ENCODE measurements at regions not wholly inside any gene's neighbourhood (a gene's known extent, or its start where the extent isn't known, plus 50 kb on each side); places are given as distances from the start of the nearest gene placed in this dataset.

GRCh38 chr3:146772211-146772743 lies 167.1 kb upstream of the PLSCR5 start:
- no peaks in the 10 kb centered on the region for H3K9me3 ChIP-seq (ENCODE audit: control insufficient read depth, low read length)
- no peak overlapping the region for H3K4me3 ChIP-seq (ENCODE audit: insufficient read depth, low read depth, low read length)
- no peaks in the 10 kb centered on the region for H3K36me3 ChIP-seq (ENCODE audit: control insufficient read depth, insufficient read depth, low read length)
- H3K27me3 ChIP-seq (ENCODE audit: control insufficient read depth, insufficient read depth, low read length, poor library complexity, severe bottlenecking) = no peaks in the 10 kb centered on the region
- WGBS, 2 experiments = 95 to 97% methylated on average over 34 of the region's 34 CpGs
- no peak overlapping the region for H3K27ac ChIP-seq (ENCODE audit: insufficient read depth, low read depth, low read length, poor library complexity, severe bottlenecking)
- H3K4me1 ChIP-seq (ENCODE audit: control insufficient read depth, insufficient read depth, low read length) = no peaks in the 10 kb centered on the region

- H3K4me3 ChIP-seq (ENCODE audit: insufficient read depth, low read depth, low read length) = no peak overlapping the region
- no peak overlapping the region for H3K27ac ChIP-seq (ENCODE audit: insufficient read depth, low read depth, low read length, poor library complexity, severe bottlenecking)
- H3K9me3 ChIP-seq (ENCODE audit: control insufficient read depth, low read length) = no peaks in the 10 kb centered on the region
- H3K36me3 ChIP-seq (ENCODE audit: control insufficient read depth, insufficient read depth, low read length) = no peaks in the 10 kb centered on the region
- H3K4me1 ChIP-seq (ENCODE audit: control insufficient read depth, insufficient read depth, low read length) = no peaks in the 10 kb centered on the region
- H3K27me3 ChIP-seq (ENCODE audit: control insufficient read depth, insufficient read depth, low read length, poor library complexity, severe bottlenecking) = no peaks in the 10 kb centered on the region
- WGBS, 2 experiments = 100% methylated on average over 1 of the region's 1 CpG; no CpG with 5 or more reads in 1 of the 2 experiments
Observed at GRCh38 chr3:146770881-146771280, 165.7 kb upstream of the PLSCR5 start.

- no peaks in the 10 kb centered on the region for H3K4me1 ChIP-seq (ENCODE audit: control insufficient read depth, insufficient read depth, low read length)
- H3K4me3 ChIP-seq (ENCODE audit: insufficient read depth, low read depth, low read length) = no peak overlapping the region
- 91 to 97% methylated on average over 1 to 2 of the region's 2 CpGs for WGBS, 2 experiments
Observed at GRCh38 chr3:146770301-146770700, 165.2 kb upstream of the PLSCR5 start.

GRCh38 chr3:146757759-146758158 lies 152.6 kb upstream of the PLSCR5 start:
- no peaks in the 10 kb centered on the region for H3K9me3 ChIP-seq (ENCODE audit: control insufficient read depth, low read length)
- no peak overlapping the region for H3K4me3 ChIP-seq (ENCODE audit: insufficient read depth, low read depth, low read length)
- no peak overlapping the region for H3K27ac ChIP-seq (ENCODE audit: insufficient read depth, low read depth, low read length, poor library complexity, severe bottlenecking)
- H3K36me3 ChIP-seq (ENCODE audit: control insufficient read depth, insufficient read depth, low read length) = no peaks in the 10 kb centered on the region
- no peaks in the 10 kb centered on the region for H3K27me3 ChIP-seq (ENCODE audit: control insufficient read depth, insufficient read depth, low read length, poor library complexity, severe bottlenecking)
- no peaks in the 10 kb centered on the region for H3K4me1 ChIP-seq (ENCODE audit: control insufficient read depth, insufficient read depth, low read length)
- WGBS, 2 experiments = 83% methylated on average over 1 of the region's 1 CpG; no CpG with 5 or more reads in 1 of the 2 experiments

More at GRCh38 chr3:146770301-146770700, 165.2 kb upstream of the PLSCR5 start:
- Histone ChIP-seq H3K27me3 (ENCODE audit: control insufficient read depth, insufficient read depth, low read length, poor library complexity, severe bottlenecking) (no peaks in the 10 kb centered on the region), H3K27ac (ENCODE audit: insufficient read depth, low read depth, low read length, poor library complexity, severe bottlenecking) (no peak overlapping the region), H3K36me3 (ENCODE audit: control insufficient read depth, insufficient read depth, low read length) (no peaks in the 10 kb centered on the region), H3K9me3 (ENCODE audit: control insufficient read depth, low read length) (no peaks in the 10 kb centered on the region)

- Histone ChIP-seq H3K9me3 (ENCODE audit: control insufficient read depth, low read length) (no peaks in the 10 kb centered on the region), H3K27me3 (ENCODE audit: control insufficient read depth, insufficient read depth, low read length, poor library complexity, severe bottlenecking) (no peaks in the 10 kb centered on the region), H3K36me3 (ENCODE audit: control insufficient read depth, insufficient read depth, low read length) (no peaks in the 10 kb centered on the region), H3K4me1 (ENCODE audit: control insufficient read depth, insufficient read depth, low read length) (no peaks in the 10 kb centered on the region), H3K27ac (ENCODE audit: insufficient read depth, low read depth, low read length, poor library complexity, severe bottlenecking) (no peak overlapping the region), H3K4me3 (ENCODE audit: insufficient read depth, low read depth, low read length) (no peak overlapping the region)
- 95 to 96% methylated on average over 2 of the region's 2 CpGs for WGBS, 2 experiments
Observed at GRCh38 chr3:146750196-146750595, 145.1 kb upstream of the PLSCR5 start.

- H3K36me3 ChIP-seq (ENCODE audit: control insufficient read depth, insufficient read depth, low read length) = no peaks in the 10 kb centered on the region
- no peak overlapping the region for H3K27ac ChIP-seq (ENCODE audit: insufficient read depth, low read depth, low read length, poor library complexity, severe bottlenecking)
- no peaks in the 10 kb centered on the region for H3K9me3 ChIP-seq (ENCODE audit: control insufficient read depth, low read length)
- H3K4me3 ChIP-seq (ENCODE audit: insufficient read depth, low read depth, low read length) = no peak overlapping the region
- H3K4me1 ChIP-seq (ENCODE audit: control insufficient read depth, insufficient read depth, low read length) = no peaks in the 10 kb centered on the region
- H3K27me3 ChIP-seq (ENCODE audit: control insufficient read depth, insufficient read depth, low read length, poor library complexity, severe bottlenecking) = no peaks in the 10 kb centered on the region
- 71 to 86% methylated on average over 2 to 4 of the region's 4 CpGs for WGBS, 2 experiments
Observed at GRCh38 chr3:146747928-146748327, 142.8 kb upstream of the PLSCR5 start.

GRCh38 chr3:146747051-146747450 lies 141.9 kb upstream of the PLSCR5 start:
- Histone ChIP-seq H3K9me3 (ENCODE audit: control insufficient read depth, low read length) (no peaks in the 10 kb centered on the region), H3K4me3 (ENCODE audit: insufficient read depth, low read depth, low read length) (no peak overlapping the region), H3K27ac (ENCODE audit: insufficient read depth, low read depth, low read length, poor library complexity, severe bottlenecking) (no peak overlapping the region)

GRCh38 chr3:146746190-146746589 lies 141.0 kb upstream of the PLSCR5 start:
- H3K4me3 ChIP-seq (ENCODE audit: insufficient read depth, low read depth, low read length) = no peak overlapping the region
- H3K4me1 ChIP-seq (ENCODE audit: control insufficient read depth, insufficient read depth, low read length) = no peaks in the 10 kb centered on the region
- no peak overlapping the region for H3K27ac ChIP-seq (ENCODE audit: insufficient read depth, low read depth, low read length, poor library complexity, severe bottlenecking)
- H3K36me3 ChIP-seq (ENCODE audit: control insufficient read depth, insufficient read depth, low read length) = no peaks in the 10 kb centered on the region
- H3K9me3 ChIP-seq (ENCODE audit: control insufficient read depth, low read length) = no peaks in the 10 kb centered on the region
- H3K27me3 ChIP-seq (ENCODE audit: control insufficient read depth, insufficient read depth, low read length, poor library complexity, severe bottlenecking) = no peaks in the 10 kb centered on the region

More at GRCh38 chr3:146747051-146747450, 141.9 kb upstream of the PLSCR5 start:
- H3K36me3 ChIP-seq (ENCODE audit: control insufficient read depth, insufficient read depth, low read length) = no peaks in the 10 kb centered on the region
- H3K4me1 ChIP-seq (ENCODE audit: control insufficient read depth, insufficient read depth, low read length) = no peaks in the 10 kb centered on the region
- H3K27me3 ChIP-seq (ENCODE audit: control insufficient read depth, insufficient read depth, low read length, poor library complexity, severe bottlenecking) = no peaks in the 10 kb centered on the region

GRCh38 chr3:146739203-146739671 lies 134.1 kb upstream of the PLSCR5 start:
- H3K27ac ChIP-seq (ENCODE audit: insufficient read depth, low read depth, low read length, poor library complexity, severe bottlenecking) = no peak overlapping the region
- H3K4me1 ChIP-seq (ENCODE audit: control insufficient read depth, insufficient read depth, low read length) = no peaks in the 10 kb centered on the region
- no peaks in the 10 kb centered on the region for H3K9me3 ChIP-seq (ENCODE audit: control insufficient read depth, low read length)
- H3K36me3 ChIP-seq (ENCODE audit: control insufficient read depth, insufficient read depth, low read length) = no peaks in the 10 kb centered on the region
- 86 to 92% methylated on average over 6 of the region's 6 CpGs for WGBS, 2 experiments
- H3K27me3 ChIP-seq (ENCODE audit: control insufficient read depth, insufficient read depth, low read length, poor library complexity, severe bottlenecking) = no peaks in the 10 kb centered on the region
- no peak overlapping the region for H3K4me3 ChIP-seq (ENCODE audit: insufficient read depth, low read depth, low read length)

GRCh38 chr3:146732325-146732724 lies 127.2 kb upstream of the PLSCR5 start:
- Histone ChIP-seq H3K36me3 (ENCODE audit: control insufficient read depth, insufficient read depth, low read length) (no peaks in the 10 kb centered on the region), H3K27me3 (ENCODE audit: control insufficient read depth, insufficient read depth, low read length, poor library complexity, severe bottlenecking) (no peaks in the 10 kb centered on the region), H3K4me1 (ENCODE audit: control insufficient read depth, insufficient read depth, low read length) (no peaks in the 10 kb centered on the region), H3K9me3 (ENCODE audit: control insufficient read depth, low read length) (no peaks in the 10 kb centered on the region), H3K27ac (ENCODE audit: insufficient read depth, low read depth, low read length, poor library complexity, severe bottlenecking) (no peak overlapping the region), H3K4me3 (ENCODE audit: insufficient read depth, low read depth, low read length) (no peak overlapping the region)
- WGBS, 2 experiments = 83 to 90% methylated on average over 5 to 6 of the region's 6 CpGs

- no peaks in the 10 kb centered on the region for H3K27me3 ChIP-seq (ENCODE audit: control insufficient read depth, insufficient read depth, low read length, poor library complexity, severe bottlenecking)
- no peaks in the 10 kb centered on the region for H3K36me3 ChIP-seq (ENCODE audit: control insufficient read depth, insufficient read depth, low read length)
- no peaks in the 10 kb centered on the region for H3K9me3 ChIP-seq (ENCODE audit: control insufficient read depth, low read length)
- no peaks in the 10 kb centered on the region for H3K4me1 ChIP-seq (ENCODE audit: control insufficient read depth, insufficient read depth, low read length)
- H3K4me3 ChIP-seq (ENCODE audit: insufficient read depth, low read depth, low read length) = no peak overlapping the region
- no peak overlapping the region for H3K27ac ChIP-seq (ENCODE audit: insufficient read depth, low read depth, low read length, poor library complexity, severe bottlenecking)
Observed at GRCh38 chr3:146715170-146715569, 110.0 kb upstream of the PLSCR5 start.

Data from ectodermal cell (in vitro differentiated cells).